HepG2 (cell line): ENCODE measurements at regions not wholly inside any gene's neighbourhood (a gene's known extent, or its start where the extent isn't known, plus 50 kb on each side); places are given as distances from the start of the nearest gene placed in this dataset.

Source experiments
- CEBPB ChIP-seq: IDR thresholded peaks from 2 replicates; pipeline ENCODE4 v1.6.1; 2011; ENCODE audit warnings: low read depth, low read length, improper control_type of control experiment, borderline replicate concordance
- SMAD3 ChIP-seq: sonication (generic); formaldehyde crosslinking; IDR thresholded peaks from 2 replicates; pipeline ENCODE4 v1.4.0; 2020; ENCODE audit warnings: missing genetic modification reagents
- ZNF552 ChIP-seq: sonication (generic); formaldehyde crosslinking; IDR thresholded peaks from 2 replicates; pipeline ENCODE4 v1.9.0; 2022; ENCODE audit warnings: missing genetic modification reagents, mild to moderate bottlenecking, borderline replicate concordance
- TF ChIP-seq, protein P1 (sequence below): sonication (generic); formaldehyde crosslinking; IDR thresholded peaks from 2 replicates; pipeline ENCODE4 v1.5.1; 2020; ENCODE audit warnings: mild to moderate bottlenecking, moderate library complexity, missing genetic modification reagents
- TF ChIP-seq, protein P2 (sequence below): sonication (generic); formaldehyde crosslinking; IDR thresholded peaks from 2 replicates; pipeline ENCODE4 v1.5.1; 2020; ENCODE audit warnings: mild to moderate bottlenecking, missing genetic modification reagents, moderate library complexity
- TF ChIP-seq, protein P3 (sequence below): sonication (generic); formaldehyde crosslinking; IDR thresholded peaks from 2 replicates; pipeline ENCODE4 v1.5.1; 2020; ENCODE audit warnings: missing genetic modification reagents, mild to moderate bottlenecking, borderline replicate concordance

DNA sequence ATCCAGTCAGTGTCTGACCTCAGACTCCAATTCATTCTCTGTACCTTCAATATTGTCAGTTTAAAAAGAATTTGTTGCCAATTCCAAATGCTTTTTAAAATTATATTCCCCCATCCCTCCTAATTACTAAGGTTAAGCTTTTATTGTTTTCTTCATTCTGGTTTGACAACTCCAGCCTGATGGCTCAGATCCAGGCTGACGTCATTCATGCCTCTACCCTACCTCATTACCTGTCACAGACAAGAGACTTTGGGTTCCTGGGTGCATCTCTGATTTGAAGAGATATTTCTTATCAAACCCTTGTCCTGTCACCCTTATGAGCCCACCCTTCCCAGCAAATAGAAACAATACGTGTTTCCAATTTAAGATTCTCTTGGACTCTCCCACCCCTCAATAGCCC is 300.2 kb upstream of the CLNK start:
- no peak for TF ChIP-seq SMAD3 (CRISPR knock-in tag)
- no peak for TF ChIP-seq CEBPB
- TF ChIP-seq, protein P1, sequence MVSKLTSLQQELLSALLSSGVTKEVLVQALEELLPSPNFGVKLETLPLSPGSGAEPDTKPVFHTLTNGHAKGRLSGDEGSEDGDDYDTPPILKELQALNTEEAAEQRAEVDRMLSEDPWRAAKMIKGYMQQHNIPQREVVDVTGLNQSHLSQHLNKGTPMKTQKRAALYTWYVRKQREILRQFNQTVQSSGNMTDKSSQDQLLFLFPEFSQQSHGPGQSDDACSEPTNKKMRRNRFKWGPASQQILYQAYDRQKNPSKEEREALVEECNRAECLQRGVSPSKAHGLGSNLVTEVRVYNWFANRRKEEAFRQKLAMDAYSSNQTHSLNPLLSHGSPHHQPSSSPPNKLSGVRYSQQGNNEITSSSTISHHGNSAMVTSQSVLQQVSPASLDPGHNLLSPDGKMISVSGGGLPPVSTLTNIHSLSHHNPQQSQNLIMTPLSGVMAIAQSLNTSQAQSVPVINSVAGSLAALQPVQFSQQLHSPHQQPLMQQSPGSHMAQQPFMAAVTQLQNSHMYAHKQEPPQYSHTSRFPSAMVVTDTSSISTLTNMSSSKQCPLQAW (CRISPR knock-in tag) = no peak
- TF ChIP-seq, protein P2, sequence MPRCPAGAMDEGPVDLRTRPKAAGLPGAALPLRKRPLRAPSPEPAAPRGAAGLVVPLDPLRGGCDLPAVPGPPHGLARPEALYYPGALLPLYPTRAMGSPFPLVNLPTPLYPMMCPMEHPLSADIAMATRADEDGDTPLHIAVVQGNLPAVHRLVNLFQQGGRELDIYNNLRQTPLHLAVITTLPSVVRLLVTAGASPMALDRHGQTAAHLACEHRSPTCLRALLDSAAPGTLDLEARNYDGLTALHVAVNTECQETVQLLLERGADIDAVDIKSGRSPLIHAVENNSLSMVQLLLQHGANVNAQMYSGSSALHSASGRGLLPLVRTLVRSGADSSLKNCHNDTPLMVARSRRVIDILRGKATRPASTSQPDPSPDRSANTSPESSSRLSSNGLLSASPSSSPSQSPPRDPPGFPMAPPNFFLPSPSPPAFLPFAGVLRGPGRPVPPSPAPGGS (CRISPR knock-in tag) = no peak
- TF ChIP-seq, protein P3, sequence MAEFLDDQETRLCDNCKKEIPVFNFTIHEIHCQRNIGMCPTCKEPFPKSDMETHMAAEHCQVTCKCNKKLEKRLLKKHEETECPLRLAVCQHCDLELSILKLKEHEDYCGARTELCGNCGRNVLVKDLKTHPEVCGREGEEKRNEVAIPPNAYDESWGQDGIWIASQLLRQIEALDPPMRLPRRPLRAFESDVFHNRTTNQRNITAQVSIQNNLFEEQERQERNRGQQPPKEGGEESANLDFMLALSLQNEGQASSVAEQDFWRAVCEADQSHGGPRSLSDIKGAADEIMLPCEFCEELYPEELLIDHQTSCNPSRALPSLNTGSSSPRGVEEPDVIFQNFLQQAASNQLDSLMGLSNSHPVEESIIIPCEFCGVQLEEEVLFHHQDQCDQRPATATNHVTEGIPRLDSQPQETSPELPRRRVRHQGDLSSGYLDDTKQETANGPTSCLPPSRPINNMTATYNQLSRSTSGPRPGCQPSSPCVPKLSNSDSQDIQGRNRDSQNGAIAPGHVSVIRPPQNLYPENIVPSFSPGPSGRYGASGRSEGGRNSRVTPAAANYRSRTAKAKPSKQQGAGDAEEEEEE (CRISPR knock-in tag) = no peak
- no peak for TF ChIP-seq ZNF552 (CRISPR knock-in tag)
